ENCODE measurements at regions not wholly inside any gene's neighbourhood (a gene's known extent, or its start where the extent isn't known, plus 50 kb on each side); places are given as distances from the start of the nearest gene placed in this dataset.

DNA sequence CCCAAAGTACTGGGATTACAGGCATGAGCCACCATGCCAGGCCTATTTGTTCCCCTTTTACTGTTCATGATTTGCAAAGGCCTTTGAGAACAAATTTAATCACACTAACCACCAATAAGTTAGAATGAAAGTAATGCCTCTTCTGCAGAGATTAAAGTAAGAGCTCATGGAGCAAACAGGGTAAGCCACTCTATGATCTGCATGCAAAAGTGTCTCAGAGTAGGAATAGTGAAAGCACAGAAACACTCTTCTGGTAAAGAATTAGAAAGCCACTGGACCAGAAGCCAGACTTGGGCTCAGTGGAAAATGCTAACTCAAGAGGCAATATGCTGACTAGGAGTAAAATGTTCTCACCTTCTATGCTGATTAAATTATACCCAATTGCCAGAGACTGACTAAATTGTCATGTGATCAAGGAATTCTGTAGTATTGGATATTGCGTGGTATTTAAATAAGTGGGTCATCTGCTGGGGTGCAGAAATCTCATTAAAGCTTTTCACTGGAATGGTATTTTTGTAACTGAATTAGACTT is 235.3 kb upstream of the ERBB4 start:
- no peaks in the 10 kb centered on the region for H3K4me1 Mint-ChIP-seq
- CTCF ChIA-PET: interaction anchor here (5.2 kb wide), 1 partner anchor 379 kb away, joined by 33 read pairs; no protein-coding TSS in a partner anchor
- H3K27me3 Mint-ChIP-seq: no peaks in the 10 kb centered on the region
- DNase-seq: no peak
- no peaks in the 10 kb centered on the region for H3K36me3 Mint-ChIP-seq (ENCODE audit: low read depth)
- H3K27ac Mint-ChIP-seq: no peak overlapping the region
- no peak overlapping the region for H3K4me3 Mint-ChIP-seq
- no peaks in the 10 kb centered on the region for H3K9me3 Mint-ChIP-seq
- POLR2A ChIA-PET: no interaction called here

DNA sequence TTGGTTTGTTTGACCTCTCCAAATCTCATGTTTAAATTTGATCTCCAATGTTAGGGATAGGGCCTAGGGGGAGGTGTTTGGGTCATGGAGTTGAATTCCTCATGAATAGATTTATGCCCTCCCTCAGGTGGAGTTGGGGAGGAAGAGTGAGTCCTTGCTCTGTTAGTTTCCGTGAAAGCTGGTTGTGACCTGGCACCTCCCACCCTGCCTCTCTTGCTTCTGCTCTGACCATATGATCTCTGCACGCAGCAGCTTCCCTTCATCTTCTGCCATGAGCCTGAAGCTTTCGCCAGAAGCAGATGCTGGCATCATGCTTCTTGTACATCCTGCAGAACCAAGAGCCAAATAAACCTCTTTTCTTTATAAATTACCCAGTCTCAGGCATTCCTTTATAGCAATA is 231.6 kb upstream of the ERBB4 start:
- POLR2A ChIA-PET: no interaction called here

DNA sequence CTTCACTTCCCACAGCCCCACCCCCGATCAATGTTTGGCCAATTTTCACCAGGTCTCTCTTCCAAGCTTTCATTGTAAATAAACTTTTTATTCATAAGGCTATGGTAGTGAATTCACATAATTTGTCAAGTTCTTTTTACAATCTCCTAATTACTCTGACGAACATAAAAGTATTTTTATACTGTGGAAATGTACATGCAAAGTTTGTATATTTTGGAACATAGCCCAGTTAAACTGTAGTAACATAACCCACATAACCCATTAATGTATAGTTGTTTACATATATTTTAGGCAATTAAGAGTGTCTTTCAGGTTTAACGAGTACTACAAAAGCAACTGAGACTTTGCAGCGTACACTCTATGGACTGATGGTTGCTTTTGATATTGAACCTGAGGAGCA is 228.3 kb upstream of the ERBB4 start:
- Mint-ChIP-seq H3K36me3 (ENCODE audit: low read depth) (no peaks in the 10 kb centered on the region), H3K4me1 (no peaks in the 10 kb centered on the region)
- CTCF ChIA-PET: interaction anchor here (1.5 kb wide), 1 partner anchor 10 kb away, joined by 5 read pairs; no protein-coding TSS in a partner anchor

More for the DNA sequence above, 231.6 kb upstream of the ERBB4 start:
- Mint-ChIP-seq H3K4me1 (no peaks in the 10 kb centered on the region), H3K27me3 (no peaks in the 10 kb centered on the region), H3K36me3 (ENCODE audit: low read depth) (no peaks in the 10 kb centered on the region), H3K27ac (no peak overlapping the region), H3K4me3 (no peak overlapping the region), H3K9me3 (no peaks in the 10 kb centered on the region)
- CTCF ChIA-PET: no interaction called here
- no peak for DNase-seq

DNA sequence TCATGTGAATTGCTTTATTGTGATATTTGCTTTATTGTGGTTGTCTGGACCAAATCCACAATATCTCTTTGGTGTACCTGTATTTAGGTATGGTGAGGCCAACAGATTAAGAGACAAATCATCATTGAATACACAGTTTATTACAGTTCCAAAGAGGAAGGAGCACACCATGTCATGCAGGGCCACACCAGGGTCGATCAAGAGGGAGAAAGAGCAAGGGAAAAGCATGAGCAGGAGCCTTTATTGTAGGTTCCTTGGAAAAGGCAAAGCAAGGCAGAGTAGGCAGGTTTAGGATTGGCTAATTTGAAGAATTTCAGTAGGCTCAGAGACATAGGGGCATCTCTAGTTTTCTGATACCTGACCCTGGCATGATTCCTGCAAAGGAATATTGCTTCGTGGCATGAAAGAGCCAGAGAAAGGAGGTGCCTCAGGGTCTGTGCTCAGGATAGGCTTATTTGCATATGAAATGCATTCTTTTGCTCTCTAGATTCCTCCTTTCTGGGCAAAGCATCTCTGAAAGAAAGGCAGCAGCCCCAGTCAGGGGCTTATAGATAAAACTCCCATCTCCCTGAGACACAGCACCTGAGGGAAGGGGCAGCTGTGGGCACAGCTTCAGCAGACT is 214.2 kb upstream of the ERBB4 start:
- no peaks in the 10 kb centered on the region for H3K27me3 Mint-ChIP-seq
- DNase-seq: no peak
- CTCF ChIA-PET: no interaction called here
- peaks cover 10% of the 10 kb centered on the region for H3K9me3 Mint-ChIP-seq
- no peak overlapping the region for H3K4me3 Mint-ChIP-seq
- H3K27ac Mint-ChIP-seq: no peak overlapping the region
- no peaks in the 10 kb centered on the region for H3K4me1 Mint-ChIP-seq
- POLR2A ChIA-PET: no interaction called here
- H3K36me3 Mint-ChIP-seq (ENCODE audit: low read depth): no peaks in the 10 kb centered on the region

More for the DNA sequence above, 228.3 kb upstream of the ERBB4 start:
- DNase-seq: no peak
- POLR2A ChIA-PET: no interaction called here
- Mint-ChIP-seq H3K9me3 (no peaks in the 10 kb centered on the region), H3K27ac (no peak overlapping the region), H3K4me3 (no peak overlapping the region), H3K27me3 (no peaks in the 10 kb centered on the region)

DNA sequence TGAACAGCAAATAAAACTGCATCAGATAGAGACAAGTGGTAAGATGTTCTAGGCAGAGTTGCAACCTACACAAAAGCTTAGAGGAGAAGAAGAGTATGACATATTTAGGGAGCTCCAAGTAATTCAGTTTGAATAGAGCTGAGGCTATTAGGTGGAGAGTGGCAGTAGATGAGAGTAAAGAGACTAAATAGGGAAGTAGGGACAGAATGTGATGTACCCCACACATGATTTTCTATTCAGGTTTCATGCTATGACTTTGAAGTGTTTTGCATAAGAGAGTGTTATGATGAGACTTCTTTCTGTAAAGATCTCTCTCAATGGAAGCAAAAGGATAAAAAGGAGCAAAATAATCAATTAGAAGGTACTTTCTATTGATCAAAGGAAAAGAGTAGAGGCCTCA is 206.8 kb upstream of the ERBB4 start:
- Mint-ChIP-seq H3K4me3 (no peak overlapping the region), H3K27me3 (peaks cover 1% of the 10 kb centered on the region), H3K36me3 (ENCODE audit: low read depth) (no peaks in the 10 kb centered on the region), H3K9me3 (no peaks in the 10 kb centered on the region), H3K4me1 (no peaks in the 10 kb centered on the region), H3K27ac (no peak overlapping the region)
- POLR2A ChIA-PET: no interaction called here
- DNase-seq: no peak
- CTCF ChIA-PET: no interaction called here

DNA sequence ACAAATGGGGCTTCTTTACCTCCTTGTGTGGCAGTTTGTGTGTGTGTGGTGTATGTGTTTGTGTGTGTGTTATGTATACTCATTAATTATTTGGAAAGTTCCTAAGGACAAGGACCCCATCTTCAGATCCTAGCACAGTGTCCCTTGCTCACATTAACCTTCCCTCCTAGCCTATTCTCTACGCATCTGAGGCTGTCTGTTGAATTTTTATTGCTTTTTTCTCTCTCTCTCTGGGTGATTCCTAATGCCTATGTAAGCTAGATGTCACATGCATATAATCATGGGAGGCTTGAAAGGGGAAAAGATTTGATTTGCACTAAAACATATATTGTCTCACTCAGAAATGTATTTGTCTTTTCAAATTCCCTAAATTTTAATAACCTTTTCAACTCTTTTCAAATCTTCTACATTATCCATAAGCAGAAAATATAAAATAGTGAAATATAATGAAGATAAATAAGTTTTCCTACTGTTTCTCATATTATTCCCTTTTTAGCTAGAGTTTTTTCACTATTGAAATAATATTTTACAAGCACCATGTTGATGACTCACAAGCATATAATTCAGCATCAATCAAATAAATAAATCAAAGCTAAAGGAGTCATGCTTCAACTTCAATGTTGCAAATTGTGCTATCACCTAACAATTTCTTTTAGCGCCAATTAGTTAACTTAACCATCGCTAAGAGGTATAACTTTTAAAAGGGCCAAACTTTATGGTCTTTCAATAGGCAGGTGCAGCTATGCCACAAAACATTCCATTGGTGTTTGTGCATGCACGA is 199.0 kb upstream of the ERBB4 start:
- DNase-seq: no peak
- Mint-ChIP-seq H3K4me3 (no peak overlapping the region), H3K27ac (no peak overlapping the region), H3K36me3 (ENCODE audit: low read depth) (no peaks in the 10 kb centered on the region), H3K27me3 (no peaks in the 10 kb centered on the region), H3K4me1 (no peaks in the 10 kb centered on the region), H3K9me3 (no peaks in the 10 kb centered on the region)
- CTCF ChIA-PET: no interaction called here
- POLR2A ChIA-PET: no interaction called here

DNA sequence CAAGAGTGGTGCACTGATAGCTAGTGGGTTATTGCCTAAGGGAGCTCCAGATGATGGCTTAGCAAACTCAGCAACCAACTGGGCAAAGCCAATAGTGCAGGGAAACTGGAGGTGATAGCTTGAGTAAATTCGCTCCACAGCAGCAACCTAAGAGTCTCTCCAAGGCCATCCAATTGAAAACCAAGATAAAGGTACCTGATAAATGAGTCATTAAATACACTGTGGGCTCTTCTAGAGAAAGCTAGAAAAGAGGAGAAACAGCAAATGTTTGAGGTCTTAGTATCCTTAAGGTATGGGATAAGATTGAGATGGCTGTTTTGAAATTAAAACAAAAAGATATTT is 197.8 kb upstream of the ERBB4 start:
- no peak for DNase-seq
- ChIA-PET POLR2A (no interaction called here), CTCF (no interaction called here)
- Mint-ChIP-seq H3K9me3 (no peaks in the 10 kb centered on the region), H3K27me3 (no peaks in the 10 kb centered on the region), H3K4me3 (no peak overlapping the region), H3K27ac (no peak overlapping the region), H3K4me1 (no peaks in the 10 kb centered on the region), H3K36me3 (ENCODE audit: low read depth) (no peaks in the 10 kb centered on the region)

DNA sequence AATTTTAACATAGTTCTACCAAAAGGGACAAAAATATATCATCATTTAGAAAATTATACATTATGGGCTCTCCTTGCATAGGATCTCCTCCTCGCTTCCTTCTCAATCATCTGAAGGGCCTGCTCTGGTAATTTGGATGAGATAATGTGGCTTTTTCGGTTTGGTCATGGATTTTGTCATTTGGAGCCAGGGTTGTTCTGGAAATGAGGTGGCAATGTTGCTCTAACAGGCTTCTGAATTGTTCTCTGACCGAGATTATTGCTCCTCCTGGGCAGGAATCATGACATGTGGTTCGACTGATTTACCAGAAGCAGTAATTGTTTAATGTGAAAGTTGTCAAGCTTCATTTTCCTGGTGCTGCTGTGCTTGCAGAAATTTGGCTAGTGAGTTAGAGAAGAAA is 194.7 kb upstream of the ERBB4 start:
- no peak for DNase-seq
- Mint-ChIP-seq H3K9me3 (no peaks in the 10 kb centered on the region), H3K4me1 (peaks cover 6% of the 10 kb centered on the region), H3K36me3 (ENCODE audit: low read depth) (no peaks in the 10 kb centered on the region), H3K4me3 (no peak overlapping the region), H3K27ac (no peak overlapping the region), H3K27me3 (peaks cover 1% of the 10 kb centered on the region)
- ChIA-PET CTCF (no interaction called here), POLR2A (no interaction called here)

DNA sequence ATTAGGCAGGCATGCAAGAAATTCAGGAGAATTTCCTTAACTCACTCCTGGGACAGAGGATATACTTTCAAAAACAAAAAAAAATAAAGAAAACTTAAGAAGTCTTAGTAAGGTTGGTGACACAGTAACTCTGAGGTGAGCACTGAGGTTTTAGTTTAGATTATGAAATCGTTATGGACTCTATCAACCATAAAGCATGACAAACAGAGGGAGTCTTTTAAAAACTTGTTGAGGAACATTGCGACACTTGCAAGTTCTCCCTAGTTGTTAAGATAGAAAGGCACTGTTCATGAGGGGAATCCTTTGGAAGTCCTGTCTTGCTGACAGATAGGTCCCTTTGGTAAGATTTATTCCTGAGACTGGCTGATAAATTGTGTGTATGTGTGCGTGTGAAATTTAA is 194.3 kb upstream of the ERBB4 start:
- CTCF ChIA-PET: no interaction called here
- no peak for DNase-seq
- H3K27ac Mint-ChIP-seq: no peak overlapping the region
- POLR2A ChIA-PET: no interaction called here
- no peak overlapping the region for H3K4me3 Mint-ChIP-seq
- H3K36me3 Mint-ChIP-seq (ENCODE audit: low read depth): no peaks in the 10 kb centered on the region
- H3K27me3 Mint-ChIP-seq: peaks cover 2% of the 10 kb centered on the region
- H3K9me3 Mint-ChIP-seq: no peaks in the 10 kb centered on the region
- peaks cover 7% of the 10 kb centered on the region for H3K4me1 Mint-ChIP-seq

DNA sequence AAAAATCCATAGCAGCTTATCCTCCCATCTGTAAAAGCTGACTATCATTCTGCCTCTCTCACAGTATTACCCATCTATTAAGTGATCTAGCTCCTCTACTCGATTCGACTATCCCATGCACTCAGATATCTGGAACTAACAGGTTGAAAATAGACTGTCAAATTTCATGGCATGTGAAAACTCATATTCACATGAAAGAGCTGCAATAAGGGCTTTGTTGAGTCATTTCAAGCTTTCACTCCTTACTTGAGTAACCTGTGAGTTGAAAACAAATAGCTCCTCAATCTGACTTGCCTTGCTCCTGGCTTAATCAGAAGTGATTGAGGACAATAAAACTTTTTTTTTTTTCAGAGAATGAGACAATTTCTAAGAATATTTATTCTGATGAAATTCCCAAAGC is 192.4 kb upstream of the ERBB4 start:
- ChIA-PET POLR2A (no interaction called here), CTCF (interaction anchor here (0.6 kb wide), 1 partner anchor 1971 kb away, joined by 3 read pairs; no protein-coding TSS in a partner anchor)
- Mint-ChIP-seq H3K4me3 (no peak overlapping the region), H3K36me3 (ENCODE audit: low read depth) (no peaks in the 10 kb centered on the region), H3K9me3 (no peaks in the 10 kb centered on the region), H3K4me1 (peaks cover 8% of the 10 kb centered on the region), H3K27me3 (peaks cover 5% of the 10 kb centered on the region), H3K27ac (no peak overlapping the region)
- no peak for DNase-seq

DNA sequence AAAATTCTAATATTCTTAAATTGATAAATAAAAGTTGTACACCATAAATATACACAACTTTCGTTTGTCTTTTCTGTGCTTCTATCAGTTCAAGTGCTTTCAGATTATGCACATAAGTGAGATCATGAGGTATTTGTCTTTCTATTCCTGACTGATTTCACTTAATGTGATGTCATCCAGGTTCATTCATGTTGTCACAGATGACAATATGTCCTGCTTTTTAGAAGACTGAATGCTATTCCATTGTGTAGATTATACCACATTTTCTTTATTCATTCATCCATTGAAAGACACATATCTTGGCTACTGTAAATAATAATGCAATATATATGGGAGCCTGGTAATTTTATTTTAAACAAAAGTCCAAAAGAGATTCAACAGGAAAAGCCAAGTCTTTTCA is 190.1 kb upstream of the ERBB4 start:
- CTCF ChIA-PET: no interaction called here
- Mint-ChIP-seq H3K4me1 (peaks cover 8% of the 10 kb centered on the region), H3K27ac (no peak overlapping the region), H3K36me3 (ENCODE audit: low read depth) (no peaks in the 10 kb centered on the region), H3K9me3 (no peaks in the 10 kb centered on the region), H3K27me3 (peaks cover 5% of the 10 kb centered on the region), H3K4me3 (no peak overlapping the region)
- POLR2A ChIA-PET: no interaction called here
- no peak for DNase-seq

DNA sequence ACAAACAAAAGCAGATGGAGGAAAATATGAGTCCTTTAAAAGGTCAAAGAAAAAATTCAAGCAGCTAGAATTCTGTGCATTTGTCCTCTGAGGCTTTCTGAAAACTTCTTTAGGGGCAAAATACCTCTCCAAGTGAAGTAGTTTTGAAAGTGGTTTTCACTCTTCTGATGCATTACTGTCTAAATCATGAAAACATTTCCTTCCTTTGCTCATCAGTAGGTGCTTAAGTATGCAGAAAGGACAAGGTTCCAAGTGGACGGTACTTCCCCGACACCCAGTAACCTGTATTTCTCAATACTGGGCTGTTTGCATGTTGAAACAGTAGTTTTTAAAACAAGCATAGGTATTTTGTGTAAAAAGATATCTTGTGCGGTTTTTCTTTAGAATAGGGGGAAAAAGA is 189.1 kb upstream of the ERBB4 start:
- no peaks in the 10 kb centered on the region for H3K9me3 Mint-ChIP-seq
- ChIA-PET POLR2A (no interaction called here), CTCF (no interaction called here)
- no peak overlapping the region for H3K4me3 Mint-ChIP-seq
- DNase-seq: no peak
- H3K27ac Mint-ChIP-seq: no peak overlapping the region
- H3K36me3 Mint-ChIP-seq (ENCODE audit: low read depth): no peaks in the 10 kb centered on the region
- H3K4me1 Mint-ChIP-seq: peaks cover 8% of the 10 kb centered on the region
- H3K27me3 Mint-ChIP-seq: peaks cover 5% of the 10 kb centered on the region

DNA sequence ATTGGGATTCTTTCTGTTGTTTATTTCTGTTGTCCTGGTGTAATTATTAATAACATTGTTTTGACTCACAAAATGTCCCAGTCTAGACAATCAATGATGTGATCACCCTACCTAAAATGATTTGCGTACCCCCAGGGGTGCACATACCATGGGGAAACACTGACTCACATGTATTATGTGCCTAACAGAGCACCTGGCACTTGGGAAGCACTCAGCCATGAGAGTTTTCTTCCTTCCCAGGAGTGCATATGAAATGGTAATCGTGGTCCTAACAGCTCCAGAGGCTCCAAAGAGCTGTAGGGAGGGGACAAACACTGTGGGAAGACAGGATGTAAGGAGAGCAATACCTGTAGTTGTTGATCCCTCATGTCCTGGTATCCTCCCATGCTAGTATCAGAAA is 187.8 kb upstream of the ERBB4 start:
- H3K9me3 Mint-ChIP-seq: peaks cover 2% of the 10 kb centered on the region
- H3K4me1 Mint-ChIP-seq: peaks cover 8% of the 10 kb centered on the region
- ChIA-PET POLR2A (no interaction called here), CTCF (no interaction called here)
- no peak overlapping the region for H3K27ac Mint-ChIP-seq
- peaks cover 5% of the 10 kb centered on the region for H3K27me3 Mint-ChIP-seq
- no peaks in the 10 kb centered on the region for H3K36me3 Mint-ChIP-seq (ENCODE audit: low read depth)
- no peak for DNase-seq
- H3K4me3 Mint-ChIP-seq: no peak overlapping the region

DNA sequence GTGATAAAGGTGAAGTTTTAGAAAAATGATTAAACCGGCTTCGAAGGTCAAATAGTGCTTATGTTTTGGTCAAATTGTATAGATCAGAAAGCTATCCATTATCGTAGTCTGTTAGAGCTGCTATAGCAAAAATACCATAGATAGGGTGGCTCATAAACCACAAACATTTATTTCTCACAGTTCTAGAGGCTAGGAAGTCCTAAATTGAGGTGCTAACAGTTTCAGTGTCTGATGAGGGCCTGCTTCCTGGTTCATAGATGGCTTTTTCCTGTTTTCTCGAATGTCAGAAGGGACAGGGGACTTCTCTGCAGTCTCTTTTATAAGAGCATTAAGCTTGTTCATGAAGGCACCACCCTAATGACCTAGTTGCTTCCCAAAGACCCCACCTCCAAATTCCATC is 186.6 kb upstream of the ERBB4 start:
- Mint-ChIP-seq H3K27ac (no peak overlapping the region), H3K9me3 (peaks cover 6% of the 10 kb centered on the region), H3K4me3 (no peak overlapping the region), H3K4me1 (peaks cover 3% of the 10 kb centered on the region), H3K27me3 (peaks cover 3% of the 10 kb centered on the region), H3K36me3 (ENCODE audit: low read depth) (no peaks in the 10 kb centered on the region)
- no peak for DNase-seq
- POLR2A ChIA-PET: no interaction called here
- CTCF ChIA-PET: no interaction called here
